Cerebellar nuclear complex (tissue), 1 donor: ENCODE measurements at regions not wholly inside any gene's neighbourhood (a gene's known extent, or its start where the extent isn't known, plus 50 kb on each side); places are given as distances from the start of the nearest gene placed in this dataset.

Experiments used
- DNase-seq, 2 experiments: peaks; one replicate each; lab custom pipeline; 2025; lab: John Stamatoyannopoulos, UW

GRCh38 chr10:111989136-111989911 is 194.2 kb downstream of the GPAM start:
- peak in 1 of 2 experiments; percentile 38 for DNase-seq

- no peak for DNase-seq
These were observed 192.8 kb downstream of the GPAM start for GRCh38 chr10:111990734-111991133.

GRCh38 chr10:111993321-111993720 is 190.2 kb downstream of the GPAM start:
- no peak for DNase-seq

GRCh38 chr10:111993872-111994426 is 189.6 kb downstream of the GPAM start:
- no peak for DNase-seq

- DNase-seq: no peak
These were observed 187.5 kb downstream of the GPAM start for GRCh38 chr10:111996103-111996502.

GRCh38 chr10:111998728-111999127 is 184.8 kb downstream of the GPAM start:
- no peak for DNase-seq

- DNase-seq: no peak
These were observed 184.2 kb downstream of the GPAM start for GRCh38 chr10:111999205-111999914.

GRCh38 chr10:111999915-112000302 is 183.7 kb downstream of the GPAM start:
- no peak for DNase-seq

- DNase-seq: no peak
These were observed 183.1 kb downstream of the GPAM start for GRCh38 chr10:112000466-112000865.

- no peak for DNase-seq
These were observed 181.4 kb downstream of the GPAM start for GRCh38 chr10:112002206-112002605.

- DNase-seq: no peak
These were observed 179.5 kb downstream of the GPAM start for GRCh38 chr10:112004075-112004474.

- DNase-seq: no peak
These were observed 178.5 kb downstream of the GPAM start for GRCh38 chr10:112005044-112005443.

GRCh38 chr10:112006407-112006806 is 177.2 kb downstream of the GPAM start:
- no peak for DNase-seq

- no peak for DNase-seq
These were observed 176.7 kb downstream of the GPAM start for GRCh38 chr10:112006831-112007230.

- DNase-seq: no peak
These were observed 161.4 kb downstream of the GPAM start for GRCh38 chr10:112022196-112022595.

- no peak for DNase-seq
These were observed 159.5 kb downstream of the GPAM start for GRCh38 chr10:112024079-112024478.

- no peak for DNase-seq
These were observed 158.3 kb downstream of the GPAM start for GRCh38 chr10:112025228-112025627.

GRCh38 chr10:112026438-112026837 is 157.1 kb downstream of the GPAM start:
- no peak for DNase-seq

- DNase-seq: no peak
These were observed 155.8 kb downstream of the GPAM start for GRCh38 chr10:112027731-112028280.

- no peak for DNase-seq
These were observed 153.1 kb downstream of the GPAM start for GRCh38 chr10:112030431-112030830.

GRCh38 chr10:112039823-112040222 is 143.7 kb downstream of the GPAM start:
- DNase-seq: no peak

- no peak for DNase-seq
These were observed 142.9 kb downstream of the GPAM start for GRCh38 chr10:112040696-112041095.

GRCh38 chr10:112045938-112046337 is 137.6 kb downstream of the GPAM start:
- no peak for DNase-seq
